GM19452 (cell line): ENCODE measurements at regions not wholly inside any gene's neighbourhood (a gene's known extent, or its start where the extent isn't known, plus 50 kb on each side); places are given as distances from the start of the nearest gene placed in this dataset.

Source experiments
- ATAC-seq: cut with Tn5 transposase; IDR thresholded peaks from one replicate; pipeline ENCODE4 v1.9.1; 2021; ENCODE audit not compliant: unreplicated experiment

DNA sequence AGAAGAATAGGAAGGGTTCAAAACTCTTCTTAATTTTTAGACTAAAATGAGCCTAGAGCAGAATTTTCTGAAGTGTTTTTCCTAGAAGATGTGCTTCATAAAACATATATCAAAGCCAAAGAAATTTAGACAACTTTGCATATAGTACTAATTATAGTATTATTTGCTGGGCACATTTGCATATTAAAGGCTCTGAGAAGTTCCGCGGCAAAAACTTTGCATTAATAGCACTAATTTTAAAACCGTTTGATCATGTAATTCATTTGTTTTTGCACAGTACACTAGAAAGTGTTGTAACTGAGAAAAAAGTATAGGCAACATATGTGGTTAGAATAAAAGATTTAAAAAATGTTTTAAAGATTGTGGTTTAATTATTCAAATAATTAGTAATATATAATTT is 412.0 kb upstream of the NR2F2 start:
- no peak for ATAC-seq

DNA sequence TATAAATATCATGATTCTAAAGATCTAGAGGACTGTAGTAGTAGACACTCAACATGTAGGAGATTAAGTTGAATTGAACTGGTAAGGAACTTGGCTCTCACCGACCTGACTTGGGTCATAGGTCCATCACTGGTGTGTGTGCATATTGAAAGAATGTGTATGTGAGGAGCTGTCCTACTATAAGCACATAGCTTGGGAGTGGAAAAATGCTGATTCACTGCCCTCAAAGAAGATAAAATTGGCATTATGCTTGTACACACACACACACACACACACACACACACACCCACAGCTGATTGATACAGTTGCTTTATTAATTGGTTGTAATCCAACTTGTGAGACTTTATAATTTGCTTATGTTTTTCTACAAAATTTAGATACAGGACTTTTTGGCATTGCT is 411.0 kb upstream of the NR2F2 start:
- no peak for ATAC-seq

DNA sequence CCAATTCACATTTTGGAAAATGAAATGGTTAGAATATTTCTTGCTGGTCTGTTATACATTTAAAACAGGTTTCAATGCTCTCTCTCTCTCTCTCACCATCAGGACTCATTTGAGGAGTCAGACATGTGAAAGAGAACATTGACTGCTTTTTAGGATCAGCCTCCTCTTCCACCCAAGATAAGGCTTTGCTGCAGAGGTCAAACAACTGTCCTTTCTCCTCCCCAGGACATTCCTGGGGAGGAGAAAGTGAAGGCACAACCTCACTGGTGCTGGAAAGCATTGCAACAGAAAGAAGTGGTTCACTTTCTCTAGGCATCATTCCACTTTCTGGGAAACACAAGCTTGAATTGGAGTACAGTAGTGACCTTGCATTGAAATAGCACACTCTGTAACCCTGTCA is 409.1 kb upstream of the NR2F2 start:
- ATAC-seq, result no peak

DNA sequence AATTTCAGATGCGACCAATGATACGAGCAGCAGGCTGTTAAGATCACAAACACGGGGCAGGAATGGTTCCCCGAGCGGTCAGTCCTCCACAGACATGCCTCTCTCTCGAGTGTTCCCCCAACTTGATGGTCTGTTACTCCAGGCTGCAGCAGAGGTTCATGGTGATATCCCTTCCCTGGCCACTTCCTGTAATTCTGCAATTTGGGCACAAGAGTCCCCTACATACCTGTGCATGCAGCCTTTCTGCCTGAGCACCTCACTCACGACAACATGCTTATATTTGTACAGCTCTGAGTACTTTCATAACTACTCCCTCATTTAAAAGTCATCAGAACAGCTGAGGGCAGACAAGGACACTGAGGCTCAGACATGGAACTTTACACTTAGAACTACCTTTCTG is 408.1 kb upstream of the NR2F2 start:
- no peak for ATAC-seq

DNA sequence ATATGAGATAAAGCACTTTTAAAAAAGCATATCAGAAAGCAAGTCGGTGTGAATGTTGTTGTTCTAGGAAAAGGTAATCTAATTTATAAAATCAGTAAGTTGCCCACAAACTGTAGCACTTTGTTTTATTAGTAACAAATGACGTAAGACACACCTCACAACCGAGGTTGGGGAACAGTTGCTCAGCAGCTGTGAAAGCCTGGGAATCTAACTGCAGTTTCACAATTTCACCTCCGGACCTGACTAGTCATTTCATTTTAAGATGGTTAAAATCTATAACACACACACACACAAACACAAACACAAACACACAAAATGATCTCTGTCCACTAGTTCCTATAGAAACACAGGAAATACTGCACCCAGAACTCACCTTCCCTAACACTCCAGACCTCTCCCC is 406.7 kb upstream of the NR2F2 start:
- ATAC-seq, result no peak

DNA sequence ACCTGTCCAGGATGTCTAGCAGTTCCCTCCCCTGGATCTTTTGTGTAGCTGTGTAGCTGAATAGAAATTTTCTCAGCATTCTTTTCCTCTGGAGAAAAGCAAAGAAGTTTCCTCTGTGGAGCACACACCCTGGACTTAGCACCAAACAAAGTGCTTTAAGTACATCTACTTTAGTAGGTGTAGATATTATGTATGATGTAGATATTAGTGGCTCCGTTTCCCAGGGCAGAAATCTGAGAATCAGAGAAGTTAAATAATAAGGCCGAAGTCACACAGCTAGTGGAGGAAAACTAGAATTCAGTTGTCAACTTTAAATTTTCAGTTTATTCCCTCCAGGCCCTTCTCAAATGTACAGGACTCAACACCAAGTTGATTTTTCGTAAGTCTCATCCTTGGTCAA is 401.7 kb upstream of the NR2F2 start:
- no peak for ATAC-seq

DNA sequence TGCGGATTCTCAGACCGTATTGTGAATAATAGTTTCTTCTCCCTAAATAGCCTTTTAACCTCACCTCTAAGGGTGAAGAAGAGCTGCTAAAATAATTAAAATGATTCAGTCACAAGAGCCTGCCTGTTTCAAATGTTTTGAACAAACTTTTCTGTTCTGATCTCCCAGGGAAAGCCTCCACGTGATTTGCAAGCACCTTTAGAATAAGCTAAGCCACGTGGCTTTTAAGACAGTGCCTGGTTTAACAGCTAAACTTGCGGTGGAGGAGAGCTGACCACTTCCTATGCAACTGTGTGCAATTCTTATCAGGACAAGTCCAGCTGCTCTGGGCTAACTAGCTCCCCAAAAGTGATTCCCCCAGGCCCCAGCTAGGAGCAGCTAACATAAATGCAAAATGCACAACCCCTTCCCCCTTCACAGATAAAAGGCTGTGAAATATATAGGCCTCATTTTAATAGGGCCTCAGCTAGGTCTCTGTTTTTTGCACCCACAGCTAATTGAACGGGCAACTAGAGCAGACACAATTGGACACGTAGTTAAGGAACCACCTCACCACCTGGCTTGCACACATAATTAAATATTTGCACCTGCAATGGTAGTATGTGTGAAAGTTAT is 401.2 kb upstream of the NR2F2 start:
- no peak for ATAC-seq

DNA sequence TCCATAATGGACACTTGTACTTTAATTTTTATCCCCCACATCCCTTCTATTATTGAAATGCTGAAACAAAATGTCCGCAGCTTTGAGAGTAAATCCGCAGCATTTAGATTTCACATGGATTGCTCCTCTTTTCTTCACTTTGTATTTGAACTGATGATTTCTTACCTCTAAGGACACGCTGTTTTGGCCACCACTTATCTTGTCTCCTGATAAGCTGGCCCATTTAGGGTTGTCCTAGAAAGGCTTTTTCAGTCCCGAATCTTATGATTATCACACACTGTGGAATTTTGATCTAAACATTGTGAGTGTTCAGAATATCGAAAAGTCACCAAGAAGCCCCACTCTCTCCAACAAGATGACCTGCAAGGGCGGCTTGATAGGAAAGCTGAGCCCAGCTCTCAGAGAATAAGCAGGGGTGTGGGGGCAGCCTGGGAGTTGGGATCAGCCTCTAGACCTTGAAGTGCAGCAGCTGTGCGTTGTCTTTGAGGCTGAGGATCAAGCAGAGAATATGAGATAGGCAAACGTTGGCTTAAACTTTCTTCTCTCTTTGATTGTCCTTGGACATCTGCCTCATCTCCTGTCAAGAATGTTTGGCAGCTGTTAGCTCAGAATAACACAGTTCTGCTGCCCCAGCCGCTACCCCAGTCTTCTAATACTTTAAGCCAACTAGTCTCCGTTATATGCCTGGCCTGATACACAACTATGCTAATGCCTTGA is 399.7 kb upstream of the NR2F2 start:
- ATAC-seq, result no peak

DNA sequence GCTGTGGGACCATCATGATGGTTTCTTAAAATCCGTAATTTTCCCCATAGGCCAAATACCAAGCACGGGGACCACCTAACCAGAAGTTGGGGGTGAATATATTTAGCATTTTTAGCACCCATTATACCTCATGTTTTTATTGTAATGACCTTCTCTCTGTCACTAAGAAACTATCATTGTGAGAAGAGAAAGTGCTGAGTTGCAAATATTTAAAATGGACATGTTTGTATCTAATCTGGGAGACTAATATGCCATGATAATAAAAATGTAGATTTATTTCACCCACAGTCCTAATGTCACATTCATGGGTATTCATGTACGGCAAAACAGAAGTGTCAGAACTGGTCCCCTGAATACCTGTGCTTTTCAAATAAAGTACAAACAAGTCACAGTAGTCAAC is 398.9 kb upstream of the NR2F2 start:
- ATAC-seq, result no peak

DNA sequence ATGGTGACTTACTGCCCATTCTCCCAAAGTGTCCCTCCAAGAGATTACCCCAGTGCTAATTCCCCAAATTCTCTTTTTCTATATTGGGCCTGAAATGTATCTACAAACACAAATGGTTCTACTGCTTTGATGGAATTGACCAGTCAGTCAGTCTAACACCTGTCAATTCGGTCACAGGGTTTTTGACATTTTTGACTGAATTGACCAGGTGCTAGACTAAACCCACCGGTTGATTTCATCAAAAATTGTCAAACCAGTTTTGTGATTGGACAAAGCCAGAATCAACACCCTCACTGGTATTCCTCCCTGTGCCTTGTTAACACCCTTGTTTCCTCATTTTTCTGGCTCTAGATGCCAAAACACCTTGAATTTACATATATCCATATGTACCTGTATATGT is 398.4 kb upstream of the NR2F2 start:
- ATAC-seq, result no peak

DNA sequence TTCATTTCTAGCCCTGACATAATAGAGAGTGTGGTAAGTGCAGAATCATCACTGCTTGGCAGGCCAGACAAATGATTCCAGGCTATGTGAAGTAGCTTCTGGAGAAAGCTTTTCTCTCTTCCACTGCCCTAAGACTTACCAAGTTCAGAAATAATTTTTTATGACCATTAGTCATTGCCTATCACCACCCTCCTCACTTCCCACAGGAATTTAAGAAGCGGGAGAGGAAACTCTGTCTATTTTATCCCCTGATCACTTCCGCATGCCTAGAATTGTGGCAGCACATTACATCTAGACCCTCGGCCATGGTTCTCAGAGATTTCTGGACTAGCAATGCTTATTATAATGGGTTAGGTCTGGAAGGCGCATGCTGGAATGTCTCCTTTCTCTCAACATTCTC is 397.8 kb upstream of the NR2F2 start:
- ATAC-seq, result no peak

DNA sequence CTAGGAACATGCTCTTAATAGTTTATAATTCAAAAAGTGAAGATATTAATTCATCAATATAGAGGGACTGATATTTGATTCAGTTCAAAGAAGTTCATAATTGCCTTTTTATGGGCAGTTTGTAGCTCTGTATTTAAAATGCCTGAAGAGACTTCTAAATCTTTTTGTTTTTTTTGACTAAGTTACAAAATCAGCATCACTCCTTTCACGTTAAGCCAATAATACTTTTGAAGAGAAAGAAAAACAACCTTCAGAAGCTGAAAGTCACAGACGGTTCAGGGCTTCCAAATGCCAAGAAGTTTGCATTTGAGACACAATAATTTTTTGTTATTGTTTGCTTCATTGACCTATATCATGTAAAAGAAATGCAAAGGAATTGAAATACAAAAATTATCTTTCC is 394.6 kb upstream of the NR2F2 start:
- no peak for ATAC-seq

DNA sequence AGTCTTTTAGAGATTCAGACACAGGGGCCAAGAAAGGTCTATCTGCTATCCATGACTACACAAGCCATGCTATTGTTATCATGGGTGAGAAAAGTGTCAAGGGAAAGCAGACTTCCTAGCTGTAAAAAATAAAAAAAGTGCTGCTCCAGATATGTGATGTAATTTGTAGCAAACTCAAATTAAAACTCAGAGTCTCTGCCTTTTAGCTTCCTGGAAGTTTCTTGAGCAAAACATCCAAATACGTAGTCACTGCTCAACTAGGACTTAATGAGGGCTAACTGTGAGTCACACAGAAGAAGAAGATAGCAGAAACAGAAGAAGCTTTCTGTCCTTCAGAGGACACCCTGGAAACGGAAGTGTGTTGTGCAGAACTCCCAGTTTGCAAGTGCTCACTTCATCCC is 393.4 kb upstream of the NR2F2 start:
- no peak for ATAC-seq

DNA sequence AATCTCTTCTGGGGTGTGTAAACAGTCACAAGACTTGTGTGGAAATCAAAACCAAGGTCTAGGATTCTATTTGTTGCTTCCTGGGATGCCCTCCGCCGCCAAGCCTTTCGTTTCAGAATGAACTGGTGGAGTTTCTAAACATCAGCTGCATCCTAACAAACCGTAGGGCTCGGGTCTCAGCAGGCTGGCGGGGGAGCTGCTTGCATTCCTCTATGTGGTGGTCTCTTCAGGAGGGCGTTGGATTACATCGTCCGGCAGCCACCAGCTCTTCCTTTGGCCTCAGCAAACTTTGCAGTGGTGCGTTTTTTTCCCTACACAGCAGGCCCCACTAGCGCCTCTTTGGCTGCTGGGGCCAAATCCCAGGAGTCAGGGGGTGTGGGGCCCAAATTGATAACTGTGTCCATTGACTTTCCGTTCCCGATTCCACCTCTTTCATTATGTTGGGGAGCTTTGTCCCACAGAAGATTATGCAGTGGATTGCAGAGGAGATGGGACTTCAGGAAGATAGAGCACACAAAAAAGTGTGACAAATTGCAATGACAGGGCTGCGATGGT is 390.0 kb upstream of the NR2F2 start:
- no peak for ATAC-seq

DNA sequence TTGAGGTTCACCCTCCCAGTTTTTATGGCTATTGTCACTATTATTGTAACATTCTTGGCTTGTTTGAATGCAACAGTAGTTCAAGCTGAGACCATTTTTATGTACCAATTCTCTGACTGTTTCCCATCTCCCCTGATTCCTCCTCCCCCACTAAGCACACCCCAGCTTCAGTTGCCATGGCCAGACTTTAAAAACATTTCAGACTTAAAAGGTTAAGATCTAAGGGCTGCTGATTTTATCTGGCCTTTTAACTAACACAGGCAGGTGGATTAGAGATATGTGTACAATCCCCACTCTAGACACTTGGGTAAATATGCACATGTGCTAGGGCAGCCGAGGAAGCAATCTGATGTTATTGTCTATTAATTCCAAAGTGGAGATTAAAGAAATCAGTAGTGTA is 386.3 kb upstream of the NR2F2 start:
- ATAC-seq, result no peak

DNA sequence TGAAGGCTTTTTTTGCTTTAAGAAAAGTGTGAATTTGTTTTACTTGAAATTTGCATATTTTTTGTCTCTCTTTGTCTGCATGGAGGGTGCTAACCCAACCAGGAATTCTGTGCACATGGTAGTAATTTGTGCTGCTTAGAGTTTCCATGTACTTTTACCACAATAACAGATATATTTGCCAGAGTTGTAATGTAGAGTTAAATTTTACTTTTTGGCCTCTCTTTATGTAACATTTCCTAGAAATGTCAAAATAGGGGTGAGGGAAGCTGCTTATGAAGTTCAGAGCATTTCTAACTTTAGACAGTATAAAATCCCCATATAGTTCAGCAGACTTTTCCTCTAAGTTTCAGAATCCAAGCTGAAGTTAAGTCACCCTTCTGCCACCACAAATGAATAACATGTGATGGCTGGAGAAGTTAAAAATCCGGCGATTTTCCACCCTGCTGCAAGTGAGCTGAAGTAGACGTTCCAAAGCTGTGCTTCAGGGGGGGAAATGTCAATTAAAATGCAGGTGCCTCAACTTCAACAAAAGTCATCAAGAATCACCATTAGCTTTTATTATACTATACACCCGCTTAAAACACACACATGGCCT is 385.7 kb upstream of the NR2F2 start:
- no peak for ATAC-seq

DNA sequence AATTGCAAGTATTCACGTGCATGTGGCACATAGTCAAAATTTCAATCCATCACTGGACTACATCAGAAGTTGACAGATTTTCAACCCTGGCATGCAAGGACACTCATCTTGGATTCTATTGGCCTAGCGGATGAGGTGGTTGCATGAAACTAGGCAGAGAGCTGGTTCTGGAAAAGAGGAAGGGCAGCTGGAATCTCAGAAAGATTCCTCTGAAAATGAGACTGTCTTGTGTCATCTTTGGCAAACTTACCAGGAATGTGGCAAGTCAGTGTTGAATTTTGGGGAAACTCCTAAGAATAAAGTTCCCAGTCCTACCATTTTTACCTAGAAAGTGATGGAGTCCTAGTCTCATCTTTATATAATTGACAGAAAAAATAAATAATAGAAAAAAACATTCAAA is 384.3 kb upstream of the NR2F2 start:
- ATAC-seq, result no peak

DNA sequence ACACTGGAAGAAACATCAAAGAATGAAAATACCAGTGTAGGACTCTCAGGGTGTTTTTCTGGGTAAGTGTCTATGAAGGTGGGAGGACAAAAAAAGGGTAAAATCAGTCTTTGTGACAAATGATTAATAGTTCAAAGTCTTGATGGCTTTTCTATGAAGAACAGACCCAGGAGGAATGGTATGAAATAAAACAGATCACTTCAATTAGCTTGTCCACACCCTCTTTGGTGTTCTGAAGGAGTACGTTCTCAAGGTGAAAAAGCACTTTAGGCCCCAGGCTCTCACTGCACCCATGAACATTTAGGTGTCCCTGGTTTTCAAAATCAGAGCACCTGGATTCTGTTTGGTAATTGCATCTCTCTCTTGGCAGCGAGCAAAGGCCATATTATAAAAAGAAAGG is 383.6 kb upstream of the NR2F2 start:
- ATAC-seq, result no peak

DNA sequence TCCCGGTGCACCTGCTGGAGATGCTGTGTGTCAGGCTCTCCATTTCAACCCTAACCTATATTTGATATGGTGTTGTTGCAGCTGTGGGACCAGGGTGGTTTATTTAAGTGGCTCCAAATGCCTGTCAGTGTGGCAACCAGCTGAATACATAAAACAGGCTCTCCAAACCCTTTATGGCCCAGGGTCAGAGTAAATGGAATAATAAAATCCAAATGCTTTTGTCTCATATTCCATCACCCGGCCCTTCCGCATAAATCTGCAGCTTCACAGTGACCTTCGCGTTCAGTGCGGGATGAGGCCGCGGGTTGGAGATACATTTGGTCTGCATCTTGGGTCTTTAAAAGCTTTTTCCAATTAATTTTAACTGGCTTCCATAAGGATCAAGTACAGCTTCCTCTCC is 382.1 kb upstream of the NR2F2 start:
- ATAC-seq, result no peak

DNA sequence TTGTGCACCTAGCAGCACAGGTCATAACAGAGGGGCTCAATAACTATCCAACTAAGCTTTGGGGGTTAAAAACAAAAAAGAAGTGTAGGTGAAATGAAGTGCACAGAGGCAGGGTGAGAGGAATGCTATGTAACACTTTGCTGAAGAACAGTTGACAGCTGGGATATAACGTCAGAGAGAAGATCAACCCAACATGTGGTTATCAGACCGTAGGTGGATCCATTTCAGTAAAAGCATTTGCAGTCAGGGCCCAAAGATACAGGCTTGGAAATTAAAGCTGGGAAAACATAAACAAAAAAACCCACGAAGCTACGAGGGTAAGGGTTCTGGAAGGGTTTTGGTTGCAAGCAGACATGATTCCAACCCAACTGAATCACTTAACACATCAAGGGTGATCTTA is 377.5 kb upstream of the NR2F2 start:
- ATAC-seq, result no peak

DNA sequence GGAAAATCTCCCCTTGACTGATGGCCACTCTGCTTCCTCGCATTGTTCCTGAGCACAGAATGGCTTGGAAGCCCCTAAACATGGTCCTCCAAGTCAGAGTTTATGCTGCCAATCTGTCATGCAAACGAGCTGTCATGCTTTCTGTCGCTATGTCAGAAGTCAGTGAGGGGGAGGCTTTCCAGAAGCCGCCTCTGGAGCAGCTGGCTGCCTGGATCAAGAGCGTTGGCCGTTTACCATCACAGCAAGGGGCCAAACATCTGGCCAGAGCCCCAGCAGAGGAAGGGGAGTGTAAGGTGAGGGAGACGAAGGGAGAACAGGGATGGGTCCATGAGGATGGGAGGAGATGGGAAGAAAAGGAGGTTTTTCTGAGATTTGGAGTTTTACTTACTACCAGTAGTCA is 372.6 kb upstream of the NR2F2 start:
- ATAC-seq, result no peak

DNA sequence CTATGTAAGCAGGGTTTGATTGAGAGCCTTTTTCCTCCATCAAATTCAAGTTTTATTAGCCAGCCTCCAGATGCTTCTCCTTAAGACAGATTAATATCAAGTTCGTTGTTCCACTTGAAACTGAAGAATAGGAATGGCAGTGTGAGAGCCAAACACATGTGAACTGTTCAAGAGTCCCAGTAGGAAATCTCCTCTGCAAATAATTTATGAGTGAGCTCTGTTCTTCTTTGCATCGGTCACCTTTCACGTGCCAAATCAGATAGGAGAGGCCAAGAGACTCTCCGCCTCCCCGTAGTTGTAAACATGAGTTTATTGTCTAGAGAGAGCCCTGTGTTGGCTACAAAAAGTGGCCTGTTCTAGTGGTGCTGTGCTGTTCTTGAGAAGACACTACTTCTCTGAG is 372.1 kb upstream of the NR2F2 start:
- ATAC-seq, result no peak

DNA sequence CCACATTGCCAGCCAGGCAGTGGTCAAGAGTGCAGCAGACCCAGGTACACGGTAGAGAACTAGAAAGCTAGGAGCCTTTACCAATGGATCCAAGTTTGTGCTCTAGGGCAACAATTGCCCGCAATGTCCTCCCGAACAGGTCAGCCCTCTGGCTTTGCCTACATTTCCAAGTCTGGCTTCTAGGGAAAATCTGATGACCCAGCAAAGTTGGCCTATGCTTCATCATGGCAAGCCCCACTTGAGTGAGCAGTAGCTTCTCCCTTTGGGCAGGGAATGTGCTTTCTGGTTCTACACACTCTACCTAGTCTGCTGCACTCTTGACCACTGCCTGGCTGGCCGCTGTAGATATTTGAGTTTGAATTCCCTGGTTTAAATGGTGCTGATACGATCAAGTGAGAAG is 361.6 kb upstream of the NR2F2 start:
- no peak for ATAC-seq
